GM23248 (cell line): ENCODE measurements at regions not wholly inside any gene's neighbourhood (a gene's known extent, or its start where the extent isn't known, plus 50 kb on each side); places are given as distances from the start of the nearest gene placed in this dataset.

Source experiments
- EZH2 ChIP-seq: fragments of 200-600 bp; sonication (generic); IDR thresholded peaks from 2 replicates; pipeline ENCODE4 v1.6.1; 2018; ENCODE audit warnings: antibody characterized with exemption, mild to moderate bottlenecking; ENCODE audit not compliant: insufficient read depth, poor library complexity, severe bottlenecking
- EZH2phosphoT487 ChIP-seq: fragments of 200-600 bp; sonication (generic); IDR thresholded peaks from 2 replicates; pipeline ENCODE4 v1.6.1; 2018; ENCODE audit warnings: antibody characterized with exemption, moderate library complexity, mild to moderate bottlenecking, low read depth; ENCODE audit not compliant: insufficient read depth

DNA sequence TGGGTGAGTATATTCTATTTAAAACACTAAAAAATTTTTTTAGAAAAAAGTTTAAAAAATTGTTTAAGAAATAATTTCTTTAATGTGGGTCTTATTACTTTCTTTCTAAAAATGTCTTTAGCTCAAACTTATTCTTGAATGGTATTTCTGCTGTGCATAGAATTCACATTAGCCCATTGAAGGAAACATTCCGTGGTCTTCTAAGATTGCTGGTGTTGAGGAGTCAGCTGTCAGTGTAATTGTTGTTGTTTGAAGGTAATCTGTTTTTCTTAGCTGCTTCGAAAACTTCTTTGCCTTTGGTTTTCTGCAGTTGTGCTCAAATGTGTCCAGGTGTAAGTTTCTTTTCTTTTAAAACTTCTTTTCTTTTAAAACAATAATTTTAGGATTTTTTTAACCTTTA, 85.4 kb upstream of the KLF12 start:
- TF ChIP-seq EZH2 (no peak), EZH2phosphoT487 (no peak)
